Loucy (cell line): ENCODE measurements at regions not wholly inside any gene's neighbourhood (a gene's known extent, or its start where the extent isn't known, plus 50 kb on each side); places are given as distances from the start of the nearest gene placed in this dataset.

Experiments
- CTCF ChIP-seq: fragments of 200-600 bp; sonication (generic); conservative IDR thresholded peaks from 2 replicates; pipeline ENCODE4 v1.5.1; 2014; ENCODE audit warnings: mild to moderate bottlenecking, antibody characterized with exemption, low read length
- EZH2phosphoT487 ChIP-seq: fragments of 200-600 bp; IDR thresholded peaks from 2 replicates; pipeline ENCODE4 v1.6.1; 2018; ENCODE audit warnings: antibody characterized with exemption, mild to moderate bottlenecking, moderate library complexity, borderline replicate concordance

DNA sequence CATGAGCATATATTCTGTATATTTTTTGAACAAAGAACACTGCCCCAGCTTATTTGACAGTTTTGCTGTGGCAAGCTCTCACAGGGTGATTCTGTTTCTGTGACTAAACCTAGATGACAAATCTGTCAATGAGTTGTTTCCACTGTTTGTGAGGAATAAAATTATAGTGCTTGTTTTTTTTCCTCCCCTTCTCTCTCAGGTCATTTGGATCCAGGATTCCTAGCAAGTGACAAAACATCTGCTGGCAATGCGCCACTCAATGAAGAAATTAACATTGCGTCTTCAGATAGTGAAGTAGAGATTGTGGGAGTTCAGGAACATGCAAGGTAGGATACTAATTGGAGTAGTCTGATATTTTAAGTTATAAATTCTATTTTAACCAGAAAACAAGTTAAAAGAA is 149.3 kb downstream of the HAUS1 start:
- TF ChIP-seq CTCF (no peak), EZH2phosphoT487 (no peak)
